ENCODE measurements at regions not wholly inside any gene's neighbourhood (a gene's known extent, or its start where the extent isn't known, plus 50 kb on each side); places are given as distances from the start of the nearest gene placed in this dataset.

DNA sequence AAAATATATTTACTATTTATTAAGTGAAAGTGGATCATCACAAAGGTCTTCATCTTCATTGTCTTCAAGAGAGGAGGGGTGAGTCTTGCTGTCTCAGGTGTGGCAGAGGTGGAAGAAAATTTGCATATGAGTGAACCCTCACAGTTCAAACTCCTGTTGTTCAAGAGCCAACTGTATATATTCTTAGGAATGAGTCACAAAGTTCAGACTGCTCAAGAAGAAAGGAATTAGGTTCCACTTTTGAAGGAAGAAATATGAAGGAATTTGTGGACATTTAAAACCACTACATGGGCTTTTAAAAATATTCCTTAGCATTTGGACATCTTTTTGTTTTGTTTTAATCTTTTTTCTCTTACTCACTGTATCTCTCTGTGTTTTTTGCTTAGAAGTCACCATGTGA, 212.6 kb downstream of the INSIG2 start:
- TF ChIP-seq, protein P1, sequence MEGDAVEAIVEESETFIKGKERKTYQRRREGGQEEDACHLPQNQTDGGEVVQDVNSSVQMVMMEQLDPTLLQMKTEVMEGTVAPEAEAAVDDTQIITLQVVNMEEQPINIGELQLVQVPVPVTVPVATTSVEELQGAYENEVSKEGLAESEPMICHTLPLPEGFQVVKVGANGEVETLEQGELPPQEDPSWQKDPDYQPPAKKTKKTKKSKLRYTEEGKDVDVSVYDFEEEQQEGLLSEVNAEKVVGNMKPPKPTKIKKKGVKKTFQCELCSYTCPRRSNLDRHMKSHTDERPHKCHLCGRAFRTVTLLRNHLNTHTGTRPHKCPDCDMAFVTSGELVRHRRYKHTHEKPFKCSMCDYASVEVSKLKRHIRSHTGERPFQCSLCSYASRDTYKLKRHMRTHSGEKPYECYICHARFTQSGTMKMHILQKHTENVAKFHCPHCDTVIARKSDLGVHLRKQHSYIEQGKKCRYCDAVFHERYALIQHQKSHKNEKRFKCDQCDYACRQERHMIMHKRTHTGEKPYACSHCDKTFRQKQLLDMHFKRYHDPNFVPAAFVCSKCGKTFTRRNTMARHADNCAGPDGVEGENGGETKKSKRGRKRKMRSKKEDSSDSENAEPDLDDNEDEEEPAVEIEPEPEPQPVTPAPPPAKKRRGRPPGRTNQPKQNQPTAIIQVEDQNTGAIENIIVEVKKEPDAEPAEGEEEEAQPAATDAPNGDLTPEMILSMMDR (IDR thresholded peaks at IDR 0.05) = no peak
- no peak for TF ChIP-seq POLR2A (IDR thresholded peaks at IDR 0.05)
